ENCODE measurements at regions not wholly inside any gene's neighbourhood (a gene's known extent, or its start where the extent isn't known, plus 50 kb on each side); places are given as distances from the start of the nearest gene placed in this dataset.

GRCh38 chr2:41806286-41806685 is 241.5 kb upstream of the PKDCC start:
- Histone ChIP-seq H3K79me2 (ENCODE audit: control insufficient read depth, insufficient read depth, low read length, poor library complexity) (no peaks in the 10 kb centered on the region), H3K79me1 (ENCODE audit: low read length) (no peaks in the 10 kb centered on the region), H4K91ac (ENCODE audit: low read depth, low read length) (no peak overlapping the region), H3K9ac (ENCODE audit: low read length) (no peak overlapping the region), H3K9me3 (ENCODE audit: insufficient read depth, low read depth, low read length) (no peaks in the 10 kb centered on the region), H3K4me1 (ENCODE audit: control insufficient read depth in 1 of 2, insufficient read depth in 2 of 2, low read length in 2 of 2) (no peaks in the 10 kb centered on the region), H2BK5ac (ENCODE audit: low read depth, low read length, poor library complexity) (no peak overlapping the region), H3K27me3 (ENCODE audit: insufficient read depth, low read length) (no peaks in the 10 kb centered on the region), H3K4me3 (ENCODE audit: low read depth, low read length) (no peak overlapping the region), H3K23ac (ENCODE audit: low read length) (no peak overlapping the region), H3K14ac (ENCODE audit: low read length) (no peak overlapping the region), H3K36me3 (ENCODE audit: control insufficient read depth in 1 of 2, insufficient read depth in 2 of 2, low read length in 2 of 2) (no peaks in the 10 kb centered on the region), H2BK12ac (ENCODE audit: low read length) (no peak overlapping the region), H3K18ac (ENCODE audit: low read length) (no peak overlapping the region), H2AFZ (ENCODE audit: insufficient read depth, low read length, poor library complexity) (no peak overlapping the region), H2BK120ac (ENCODE audit: insufficient read depth, low read length, poor library complexity) (no peak overlapping the region), H3K4me2 (ENCODE audit: low read length) (no peak overlapping the region), H4K12ac (ENCODE audit: low read depth, low read length) (no peak overlapping the region), H3K27ac (ENCODE audit: low read depth, low read length) (no peak overlapping the region), H3K4ac (ENCODE audit: low read depth, low read length) (no peak overlapping the region), H4K8ac (ENCODE audit: low read depth, low read length) (no peak overlapping the region), H2AK5ac (ENCODE audit: low read length) (no peak overlapping the region)
- DNase-seq, result no peak
- WGBS (ENCODE audit: extremely low coverage, insufficient coverage, insufficient read length), result no CpG with 5 or more reads among the region's 2 CpGs

GRCh38 chr2:41821167-41821566 is 226.7 kb upstream of the PKDCC start:
- Histone ChIP-seq H3K18ac (ENCODE audit: low read length) (no peak overlapping the region), H3K27ac (ENCODE audit: low read depth, low read length) (no peak overlapping the region), H2AK5ac (ENCODE audit: low read length) (no peak overlapping the region), H3K9me3 (ENCODE audit: insufficient read depth, low read depth, low read length) (peaks cover 2% of the 10 kb centered on the region), H3K36me3 (ENCODE audit: control insufficient read depth in 1 of 2, insufficient read depth in 2 of 2, low read length in 2 of 2) (no peaks in the 10 kb centered on the region), H2BK120ac (ENCODE audit: insufficient read depth, low read length, poor library complexity) (no peak overlapping the region), H3K14ac (ENCODE audit: low read length) (no peak overlapping the region), H3K4me1 (ENCODE audit: control insufficient read depth in 1 of 2, insufficient read depth in 2 of 2, low read length in 2 of 2) (no peaks in the 10 kb centered on the region), H3K23ac (ENCODE audit: low read length) (no peak overlapping the region), H2BK12ac (ENCODE audit: low read length) (no peak overlapping the region), H3K79me1 (ENCODE audit: low read length) (no peaks in the 10 kb centered on the region), H4K12ac (ENCODE audit: low read depth, low read length) (no peak overlapping the region), H3K4me3 (ENCODE audit: low read depth, low read length) (no peak overlapping the region), H2AFZ (ENCODE audit: insufficient read depth, low read length, poor library complexity) (no peak overlapping the region), H4K91ac (ENCODE audit: low read depth, low read length) (no peak overlapping the region), H3K27me3 (ENCODE audit: insufficient read depth, low read length) (no peaks in the 10 kb centered on the region), H4K8ac (ENCODE audit: low read depth, low read length) (no peak overlapping the region), H3K9ac (ENCODE audit: low read length) (no peak overlapping the region), H3K4ac (ENCODE audit: low read depth, low read length) (no peak overlapping the region), H3K4me2 (ENCODE audit: low read length) (no peak overlapping the region), H2BK5ac (ENCODE audit: low read depth, low read length, poor library complexity) (no peak overlapping the region), H3K79me2 (ENCODE audit: control insufficient read depth, insufficient read depth, low read length, poor library complexity) (no peaks in the 10 kb centered on the region)
- DNase-seq, result no peak
- WGBS (ENCODE audit: extremely low coverage, insufficient coverage, insufficient read length), result no CpG with 5 or more reads among the region's 2 CpGs

- no peak overlapping the region for H2AK5ac ChIP-seq (ENCODE audit: low read length)
- no CpG with 5 or more reads among the region's 1 CpG for WGBS (ENCODE audit: extremely low coverage, insufficient coverage, insufficient read length)
Observed at GRCh38 chr2:41826921-41827320, 220.9 kb upstream of the PKDCC start.

GRCh38 chr2:41827354-41827971 is 220.4 kb upstream of the PKDCC start:
- Histone ChIP-seq H2BK12ac (ENCODE audit: low read length) (no peak overlapping the region), H3K27ac (ENCODE audit: low read depth, low read length) (peak overlapping the region; percentile 61), H3K18ac (ENCODE audit: low read length) (no peak overlapping the region), H2AFZ (ENCODE audit: insufficient read depth, low read length, poor library complexity) (no peak overlapping the region), H3K23ac (ENCODE audit: low read length) (no peak overlapping the region), H3K9ac (ENCODE audit: low read length) (no peak overlapping the region), H3K79me2 (ENCODE audit: control insufficient read depth, insufficient read depth, low read length, poor library complexity) (no peaks in the 10 kb centered on the region), H3K14ac (ENCODE audit: low read length) (no peak overlapping the region), H3K36me3 (ENCODE audit: control insufficient read depth in 1 of 2, insufficient read depth in 2 of 2, low read length in 2 of 2) (no peaks in the 10 kb centered on the region), H2BK120ac (ENCODE audit: insufficient read depth, low read length, poor library complexity) (peak overlapping the region; percentile 72), H3K4me1 (ENCODE audit: control insufficient read depth in 1 of 2, insufficient read depth in 2 of 2, low read length in 2 of 2) (peaks cover 4 to 6% of the 10 kb centered on the region in 2 experiments), H3K79me1 (ENCODE audit: low read length) (peaks cover 7% of the 10 kb centered on the region), H4K12ac (ENCODE audit: low read depth, low read length) (no peak overlapping the region), H2BK5ac (ENCODE audit: low read depth, low read length, poor library complexity) (peak overlapping the region; percentile 36), H3K4ac (ENCODE audit: low read depth, low read length) (no peak overlapping the region), H3K27me3 (ENCODE audit: insufficient read depth, low read length) (no peaks in the 10 kb centered on the region), H3K4me2 (ENCODE audit: low read length) (peak overlapping the region; percentile 13), H3K9me3 (ENCODE audit: insufficient read depth, low read depth, low read length) (no peaks in the 10 kb centered on the region), H2AK5ac (ENCODE audit: low read length) (no peak overlapping the region), H4K8ac (ENCODE audit: low read depth, low read length) (no peak overlapping the region), H3K4me3 (ENCODE audit: low read depth, low read length) (no peak overlapping the region), H4K91ac (ENCODE audit: low read depth, low read length) (no peak overlapping the region)
- peak in 1 of 2 donors; percentile 64 for DNase-seq
- no CpG with 5 or more reads among the region's 6 CpGs for WGBS (ENCODE audit: extremely low coverage, insufficient coverage, insufficient read length)

More at GRCh38 chr2:41826921-41827320, 220.9 kb upstream of the PKDCC start:
- no peak overlapping the region for H2BK12ac ChIP-seq (ENCODE audit: low read length)
- H3K4me1 ChIP-seq (ENCODE audit: control insufficient read depth in 1 of 2, insufficient read depth in 2 of 2, low read length in 2 of 2), result peaks cover 4 to 6% of the 10 kb centered on the region in 2 experiments
- no peak overlapping the region for H3K18ac ChIP-seq (ENCODE audit: low read length)
- H3K36me3 ChIP-seq (ENCODE audit: control insufficient read depth in 1 of 2, insufficient read depth in 2 of 2, low read length in 2 of 2), result no peaks in the 10 kb centered on the region
- no peaks in the 10 kb centered on the region for H3K9me3 ChIP-seq (ENCODE audit: insufficient read depth, low read depth, low read length)
- H3K79me2 ChIP-seq (ENCODE audit: control insufficient read depth, insufficient read depth, low read length, poor library complexity), result no peaks in the 10 kb centered on the region
- peaks cover 7% of the 10 kb centered on the region for H3K79me1 ChIP-seq (ENCODE audit: low read length)
- no peak overlapping the region for H3K14ac ChIP-seq (ENCODE audit: low read length)
- H4K91ac ChIP-seq (ENCODE audit: low read depth, low read length), result no peak overlapping the region
- H3K4ac ChIP-seq (ENCODE audit: low read depth, low read length), result no peak overlapping the region
- no peak overlapping the region for H2AFZ ChIP-seq (ENCODE audit: insufficient read depth, low read length, poor library complexity)
- peak overlapping the region; percentile 36 for H2BK5ac ChIP-seq (ENCODE audit: low read depth, low read length, poor library complexity)
- DNase-seq, result peak in 1 of 2 donors; percentile 64
- no peak overlapping the region for H4K12ac ChIP-seq (ENCODE audit: low read depth, low read length)
- H3K27ac ChIP-seq (ENCODE audit: low read depth, low read length), result peak overlapping the region; percentile 61
- H4K8ac ChIP-seq (ENCODE audit: low read depth, low read length), result no peak overlapping the region
- H3K27me3 ChIP-seq (ENCODE audit: insufficient read depth, low read length), result no peaks in the 10 kb centered on the region
- no peak overlapping the region for H3K9ac ChIP-seq (ENCODE audit: low read length)
- peak overlapping the region; percentile 13 for H3K4me2 ChIP-seq (ENCODE audit: low read length)
- H3K23ac ChIP-seq (ENCODE audit: low read length), result no peak overlapping the region
- no peak overlapping the region for H3K4me3 ChIP-seq (ENCODE audit: low read depth, low read length)
- peak overlapping the region; percentile 72 for H2BK120ac ChIP-seq (ENCODE audit: insufficient read depth, low read length, poor library complexity)

Data from trophoblast cell (in vitro differentiated cells and primary cell).